Endodermal cell (in vitro differentiated cells): ENCODE measurements at regions not wholly inside any gene's neighbourhood (a gene's known extent, or its start where the extent isn't known, plus 50 kb on each side); places are given as distances from the start of the nearest gene placed in this dataset.

Experiments used
- DNase-seq: peaks from one replicate; pipeline ENCODE4 v3.0.0-alpha.2; 2017
- H3K27ac ChIP-seq: 2 replicates; pipeline ENCODE4 v1.5.1; 2013; ENCODE audit warnings: mild to moderate bottlenecking, low read depth, low read length, moderate library complexity
- H3K27me3 ChIP-seq: 2 replicates; pipeline ENCODE4 v1.6.1; 2013; ENCODE audit warnings: mild to moderate bottlenecking, low read length, moderate library complexity; ENCODE audit not compliant: insufficient read depth, control insufficient read depth, poor library complexity, severe bottlenecking
- H3K36me3 ChIP-seq: 2 replicates; pipeline ENCODE4 v1.7.0; 2013; ENCODE audit warnings: mild to moderate bottlenecking, low read length, moderate library complexity; ENCODE audit not compliant: control insufficient read depth, insufficient read depth
- H3K4me1 ChIP-seq: one replicate; pipeline ENCODE4 v1.7.0; 2013; ENCODE audit warnings: low read length; ENCODE audit not compliant: control insufficient read depth, insufficient read depth
- H3K4me3 ChIP-seq: 2 replicates; pipeline ENCODE4 v1.5.1; 2013; ENCODE audit warnings: mild to moderate bottlenecking, low read length, moderate library complexity
- H3K9ac ChIP-seq: 2 replicates; pipeline ENCODE4 v1.6.1; 2013; ENCODE audit warnings: mild to moderate bottlenecking, low read length, moderate library complexity; ENCODE audit not compliant: poor library complexity, severe bottlenecking; ENCODE audit errors: extremely low read depth
- H3K9me3 ChIP-seq: 2 replicates; pipeline ENCODE4 v1.6.1; 2013; ENCODE audit warnings: mild to moderate bottlenecking, low read length, moderate library complexity; ENCODE audit not compliant: control insufficient read depth
- H3K27ac Mint-ChIP-seq: 2 replicates; pipeline ENCODE4 v1.8.0; 2020; ENCODE audit warnings: mixed read lengths
- H3K27me3 Mint-ChIP-seq: 2 replicates; pipeline ENCODE4 v1.8.0; 2021; ENCODE audit warnings: mild to moderate bottlenecking, mixed read lengths; ENCODE audit not compliant: insufficient read depth
- H3K36me3 Mint-ChIP-seq: 2 replicates; pipeline ENCODE4 v1.8.0; 2020; ENCODE audit warnings: low read depth, mixed read lengths
- H3K4me1 Mint-ChIP-seq: 2 replicates; pipeline ENCODE4 v1.8.0; 2020; ENCODE audit warnings: mixed read lengths
- H3K4me3 Mint-ChIP-seq: 2 replicates; pipeline ENCODE4 v1.8.0; 2020; ENCODE audit warnings: mild to moderate bottlenecking, moderate library complexity, mixed read lengths
- H3K9me3 Mint-ChIP-seq: 2 replicates; pipeline ENCODE4 v1.8.0; 2020; ENCODE audit warnings: mild to moderate bottlenecking, mixed read lengths
- CTCF ChIP-seq: fragments of 200-600 bp; sonication (generic); conservative IDR thresholded peaks from 2 replicates; pipeline ENCODE4 v1.5.0; 2021; ENCODE audit warnings: antibody characterized with exemption, mild to moderate bottlenecking
- WGBS, 2 experiments: methylation state at CpG; one replicate each; pipeline versions ENCODE4 v1.1.5 to v1.1.7; 2013; ENCODE audit warnings: missing lambda C conversion rate in 2 of 2, mixed read lengths in 1 of 2; ENCODE audit not compliant: insufficient coverage in 1 of 2, insufficient read length in 1 of 2; 5-methylcytosine and 5-hydroxymethylcytosine counted together

- Histone ChIP-seq H3K9me3 (no peaks in the 10 kb centered on the region), H3K4me1 (no peaks in the 10 kb centered on the region), H3K27me3 (no peaks in the 10 kb centered on the region), H3K27ac (no peak overlapping the region), H3K9ac (no peak overlapping the region), H3K4me3 (no peak overlapping the region), H3K36me3 (no peaks in the 10 kb centered on the region)
- Mint-ChIP-seq H3K36me3 (no peaks in the 10 kb centered on the region), H3K9me3 (peaks cover 4% of the 10 kb centered on the region), H3K4me1 (no peaks in the 10 kb centered on the region), H3K27me3 (no peaks in the 10 kb centered on the region), H3K4me3 (no peak overlapping the region), H3K27ac (no peak overlapping the region)
- 85 to 100% methylated on average over 2 of the region's 2 CpGs for WGBS, 2 experiments
- no peak for TF ChIP-seq CTCF
- DNase-seq: no peak
Observed at GRCh38 chr12:92056290-92056689, 89.4 kb downstream of the BTG1 start.

- Histone ChIP-seq H3K9me3 (no peaks in the 10 kb centered on the region), H3K4me3 (no peak overlapping the region), H3K4me1 (no peaks in the 10 kb centered on the region), H3K27me3 (no peaks in the 10 kb centered on the region), H3K27ac (no peak overlapping the region), H3K36me3 (no peaks in the 10 kb centered on the region), H3K9ac (no peak overlapping the region)
- H3K4me3 Mint-ChIP-seq: no peak overlapping the region
- no peaks in the 10 kb centered on the region for H3K27me3 Mint-ChIP-seq
- no peaks in the 10 kb centered on the region for H3K4me1 Mint-ChIP-seq
- no peaks in the 10 kb centered on the region for H3K36me3 Mint-ChIP-seq
- no peak for TF ChIP-seq CTCF
- DNase-seq: no peak
- 85% methylated on average over 3 of the region's 4 CpGs; no CpG with 5 or more reads in 1 of the 2 experiments for WGBS, 2 experiments
- H3K9me3 Mint-ChIP-seq: peaks cover 4% of the 10 kb centered on the region
- no peak overlapping the region for H3K27ac Mint-ChIP-seq
Observed at GRCh38 chr12:92055877-92056276, 89.8 kb downstream of the BTG1 start.

- Mint-ChIP-seq H3K36me3 (no peaks in the 10 kb centered on the region), H3K4me1 (no peaks in the 10 kb centered on the region), H3K9me3 (no peaks in the 10 kb centered on the region), H3K27ac (no peak overlapping the region), H3K27me3 (no peaks in the 10 kb centered on the region), H3K4me3 (no peak overlapping the region)
- no peaks in the 10 kb centered on the region for H3K27me3 ChIP-seq
- H3K27ac ChIP-seq: no peak overlapping the region
- no peaks in the 10 kb centered on the region for H3K4me1 ChIP-seq
- H3K9ac ChIP-seq: no peak overlapping the region
- DNase-seq: no peak
- no peak overlapping the region for H3K4me3 ChIP-seq
- no peaks in the 10 kb centered on the region for H3K9me3 ChIP-seq
- H3K36me3 ChIP-seq: no peaks in the 10 kb centered on the region
- no peak for TF ChIP-seq CTCF
- WGBS, 2 experiments: 92% methylated on average over 1 of the region's 2 CpGs; no CpG with 5 or more reads in 1 of the 2 experiments
Observed at GRCh38 chr12:92051441-92051840, 94.2 kb downstream of the BTG1 start.
